GM19452 (cell line): ENCODE measurements at regions not wholly inside any gene's neighbourhood (a gene's known extent, or its start where the extent isn't known, plus 50 kb on each side); places are given as distances from the start of the nearest gene placed in this dataset.

Experiments
- ATAC-seq: cut with Tn5 transposase; IDR thresholded peaks from one replicate; pipeline ENCODE4 v1.9.1; 2021; ENCODE audit not compliant: unreplicated experiment

DNA sequence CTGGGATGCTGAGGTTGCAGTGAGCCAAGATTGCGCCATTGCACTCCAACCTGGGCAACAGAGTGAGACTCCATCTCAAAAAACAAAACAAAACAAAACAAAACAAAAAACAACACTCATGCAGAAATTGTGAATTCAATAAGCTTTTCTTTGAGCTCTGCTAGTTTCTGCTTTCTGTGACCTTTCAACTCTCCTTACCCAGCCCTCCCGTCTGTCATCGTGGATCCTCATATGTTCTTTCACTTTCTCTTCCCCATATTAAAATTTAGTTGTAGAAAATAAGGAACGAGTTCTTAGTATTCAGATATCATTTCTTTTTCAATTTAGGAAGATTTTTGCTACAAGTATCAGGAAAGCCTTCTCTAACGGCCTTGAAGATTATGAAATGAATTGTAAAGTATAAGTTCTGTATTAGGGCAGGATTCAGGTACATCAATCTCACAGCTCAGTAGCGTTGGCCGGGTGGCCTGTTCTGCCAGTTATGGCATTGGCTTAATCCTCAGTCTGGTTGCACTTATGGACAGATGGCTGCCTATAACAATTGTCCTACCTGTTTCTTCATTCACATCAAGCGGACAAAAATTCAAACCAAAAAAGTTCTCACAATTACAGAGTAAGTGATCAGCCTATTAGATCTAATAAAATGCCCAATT lies 1167.0 kb downstream of the SORCS3 start:
- no peak for ATAC-seq

GRCh38 chr10:105803206-105803605 lies 1162.1 kb downstream of the SORCS3 start:
- no peak for ATAC-seq

GRCh38 chr10:105800641-105801040 lies 1159.6 kb downstream of the SORCS3 start:
- ATAC-seq, result no peak

DNA sequence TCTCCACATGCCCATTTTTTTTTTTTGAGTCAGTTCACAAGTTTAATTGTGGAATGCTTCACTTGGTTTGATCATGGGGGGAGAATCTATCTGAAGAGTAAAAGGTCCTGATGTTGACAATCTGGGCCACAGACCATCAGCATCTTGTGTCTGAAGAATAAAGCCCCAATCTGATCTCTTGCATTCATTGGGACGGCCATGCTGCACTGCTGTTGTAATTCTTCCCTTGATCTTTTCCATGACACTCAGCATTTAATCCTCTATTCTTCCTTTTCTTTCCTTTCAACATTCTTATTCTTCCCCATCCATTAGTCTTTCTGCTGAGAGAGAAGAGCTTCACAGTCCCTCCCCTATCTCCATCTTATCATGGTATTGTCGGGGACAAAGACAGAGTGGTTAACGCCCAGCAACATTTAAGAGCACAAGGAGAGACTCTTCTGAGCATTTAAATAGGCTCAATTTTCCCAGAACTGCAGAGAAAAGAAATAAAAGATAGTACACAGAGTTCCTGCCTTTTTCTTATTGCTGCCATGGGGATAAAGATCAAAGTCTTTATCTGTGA lies 1157.3 kb downstream of the SORCS3 start:
- ATAC-seq, result no peak

- no peak for ATAC-seq
Observed at GRCh38 chr10:105797234-105797890, 1156.3 kb downstream of the SORCS3 start.

DNA sequence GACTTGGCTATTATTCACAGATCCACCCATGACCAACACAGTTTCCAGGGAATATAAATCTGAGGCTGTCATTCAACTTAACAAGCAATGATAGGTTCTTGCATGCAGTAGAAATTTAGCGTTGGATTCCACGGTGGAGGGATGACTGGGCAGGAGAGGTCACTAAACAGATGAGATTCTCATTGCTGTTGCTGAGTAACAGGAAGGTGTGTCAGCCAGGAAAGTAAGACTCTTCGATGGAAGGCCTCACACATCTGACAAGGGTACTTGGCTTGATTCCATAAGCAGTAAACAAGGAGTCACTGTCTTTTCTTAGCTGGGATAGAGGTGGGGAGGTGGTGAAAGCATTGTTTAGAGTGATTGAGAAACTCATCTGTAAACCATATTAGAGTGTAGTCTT lies 1152.0 kb downstream of the SORCS3 start:
- no peak for ATAC-seq

DNA sequence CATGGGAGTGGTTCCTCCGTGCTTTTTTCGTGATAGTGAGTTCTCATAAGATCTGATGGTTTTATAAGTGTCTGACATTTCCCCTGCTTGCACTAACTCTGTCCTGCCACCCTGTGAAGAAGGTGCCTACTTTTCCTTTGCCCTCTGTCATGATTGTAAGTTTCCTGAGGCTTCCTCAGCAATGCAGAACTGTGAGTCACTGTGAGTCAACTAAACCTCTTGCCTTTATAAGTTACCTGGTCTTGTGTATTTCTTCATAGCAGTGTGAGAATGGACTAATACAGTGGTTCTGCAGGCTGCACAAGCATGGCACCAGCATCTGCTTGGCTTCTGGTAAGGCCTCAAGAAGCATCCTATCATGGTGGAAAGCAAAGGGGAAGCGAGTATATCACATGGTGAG lies 1144.6 kb downstream of the SORCS3 start:
- ATAC-seq, result no peak

DNA sequence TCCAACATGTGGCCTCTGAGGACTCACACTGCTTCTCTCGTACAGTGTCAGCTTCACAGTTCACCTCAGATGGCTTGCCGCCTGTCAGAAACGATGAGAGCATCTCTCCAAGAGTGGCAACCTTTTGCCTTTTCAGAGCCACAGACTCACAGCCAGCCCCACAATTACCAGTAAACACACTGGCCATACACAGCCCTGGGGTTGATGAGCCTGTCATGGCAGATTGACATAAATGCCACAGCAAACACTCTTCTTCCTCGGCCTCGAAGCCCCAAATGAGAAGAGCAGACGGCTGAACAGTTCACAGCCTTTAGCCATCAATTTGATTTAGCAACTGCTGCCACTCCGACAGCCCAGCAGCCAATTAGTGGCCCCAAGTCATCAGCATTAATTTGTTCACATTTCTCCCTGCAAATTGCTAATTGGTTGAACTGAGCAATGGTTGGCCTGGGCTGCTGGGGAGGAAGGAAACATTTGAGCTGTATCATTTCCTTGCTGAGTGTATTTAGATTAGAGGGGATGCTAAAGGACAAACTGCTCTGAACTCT lies 1142.9 kb downstream of the SORCS3 start:
- no peak for ATAC-seq

DNA sequence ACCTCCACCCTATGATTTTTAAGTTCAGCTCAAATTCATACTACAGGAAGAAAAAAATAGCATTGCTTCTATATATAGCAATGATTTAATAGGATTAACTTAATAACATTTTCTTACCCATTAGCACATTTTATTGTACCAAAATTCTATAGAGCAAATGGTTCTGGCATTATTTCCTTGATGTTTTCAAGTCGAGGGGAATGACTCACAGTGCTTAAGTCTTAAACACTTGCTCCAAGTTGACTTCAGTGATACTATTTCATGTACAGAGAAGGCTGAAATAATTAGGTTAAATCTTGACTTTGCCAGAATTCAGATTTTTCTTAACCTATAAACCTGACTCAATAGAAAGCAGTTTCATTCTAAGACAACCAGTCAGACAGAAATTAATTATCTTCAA lies 1133.8 kb downstream of the SORCS3 start:
- ATAC-seq, result no peak

DNA sequence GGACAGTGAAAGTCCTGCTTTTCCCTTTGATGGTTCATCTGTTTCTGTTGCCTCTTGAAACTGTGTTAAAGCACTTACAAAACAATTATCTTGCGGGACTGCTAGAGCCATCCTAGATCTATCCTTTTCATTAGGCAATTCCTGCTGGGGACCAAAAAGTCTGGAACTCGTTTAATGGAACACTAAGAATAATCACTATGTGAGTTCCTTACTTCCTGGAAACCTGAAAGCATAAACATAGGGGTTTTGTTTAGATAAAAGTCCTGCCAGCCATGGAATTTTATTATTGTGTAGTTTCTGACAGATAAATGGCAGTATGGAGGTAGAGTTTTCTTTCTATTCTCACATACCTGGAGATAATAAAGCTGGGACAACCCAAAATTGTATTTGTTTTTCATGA lies 1133.3 kb downstream of the SORCS3 start:
- no peak for ATAC-seq

DNA sequence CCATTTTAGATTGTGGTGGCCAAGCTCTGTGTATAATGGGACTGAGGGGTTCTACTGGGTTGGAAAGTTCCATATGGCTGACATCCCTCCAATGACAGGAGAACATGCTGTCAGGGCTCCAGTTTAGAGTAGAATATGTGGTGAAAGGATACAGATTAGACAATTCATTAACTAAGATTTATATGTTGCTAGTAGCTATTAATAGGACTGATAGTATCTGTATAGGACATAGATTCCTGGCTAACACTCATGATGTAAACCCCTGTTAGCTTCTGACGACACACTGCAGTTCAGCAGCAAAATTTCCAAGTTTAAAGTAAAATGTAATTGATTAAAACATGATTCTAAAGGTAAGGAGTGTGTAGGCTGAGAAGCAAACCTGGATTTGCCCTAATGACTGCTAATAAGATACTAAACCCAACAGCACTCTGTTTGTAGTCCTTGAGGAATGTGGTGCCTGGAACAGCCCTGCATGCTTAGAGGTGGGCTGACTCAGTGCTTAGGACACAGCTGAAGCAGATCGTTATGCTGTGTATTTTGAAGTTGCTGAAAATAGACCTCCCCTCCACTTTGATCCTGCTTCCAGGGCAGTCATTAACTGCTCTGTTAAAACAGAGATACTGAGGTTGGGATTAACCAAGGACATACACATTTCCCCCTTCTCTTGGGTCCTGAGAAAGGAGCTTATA lies 1129.6 kb downstream of the SORCS3 start:
- ATAC-seq, result no peak

GRCh38 chr10:105769248-105770184 lies 1128.4 kb downstream of the SORCS3 start:
- ATAC-seq, result no peak

- no peak for ATAC-seq
Observed at GRCh38 chr10:105763611-105764010, 1122.5 kb downstream of the SORCS3 start.

DNA sequence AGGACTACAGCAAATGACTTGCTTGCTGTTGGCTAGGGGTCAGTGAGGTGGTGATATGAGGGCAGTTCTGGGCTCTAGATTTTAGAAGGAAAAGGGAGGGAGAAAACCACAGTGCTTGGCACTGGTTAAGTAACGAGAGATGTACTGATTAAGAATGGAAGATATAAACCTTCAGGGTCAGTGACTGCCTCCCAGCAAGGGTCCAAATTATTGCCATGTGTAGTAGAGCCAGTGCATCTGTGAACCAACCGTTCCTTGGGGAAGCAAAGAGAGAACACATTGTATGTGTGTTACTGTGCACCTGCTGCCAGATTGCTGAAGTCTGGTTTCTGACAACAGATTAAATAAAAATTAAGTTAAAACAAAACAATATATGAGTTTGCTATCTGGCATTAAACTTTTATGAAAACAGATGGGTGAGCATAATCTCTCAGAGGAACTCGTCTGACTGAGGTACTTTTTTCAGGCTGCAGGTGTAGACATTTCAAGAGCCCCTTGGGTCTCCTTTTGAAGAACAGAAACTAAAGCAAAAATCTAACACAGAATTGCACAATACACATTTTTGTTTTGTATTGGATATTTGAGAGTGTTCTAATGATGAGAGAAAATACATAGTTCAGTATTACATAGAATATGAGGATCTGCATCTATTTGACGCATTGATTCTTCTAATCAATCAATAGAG lies 1120.6 kb downstream of the SORCS3 start:
- no peak for ATAC-seq

DNA sequence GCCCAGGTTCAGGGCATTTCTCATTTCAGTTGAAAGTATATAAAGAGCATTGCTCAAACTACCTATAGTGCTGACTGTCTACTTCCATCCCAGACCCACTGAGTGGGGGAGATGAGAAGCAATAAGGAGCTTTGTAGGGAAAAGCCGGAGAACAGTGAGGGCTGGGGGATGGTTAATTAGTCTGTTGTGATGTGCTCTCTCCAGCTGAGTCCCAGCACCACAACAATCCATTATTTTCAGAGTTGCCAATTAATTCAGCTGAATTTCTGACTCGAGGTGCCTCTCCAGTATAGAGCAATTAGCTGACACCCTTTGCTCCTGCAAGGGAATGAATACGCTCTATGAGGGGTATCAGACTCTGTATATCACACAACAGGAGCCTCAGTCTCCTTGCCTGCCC lies 1118.6 kb downstream of the SORCS3 start:
- no peak for ATAC-seq

GRCh38 chr10:105758209-105758998 lies 1117.3 kb downstream of the SORCS3 start:
- ATAC-seq, result no peak

GRCh38 chr10:105757302-105757701 lies 1116.2 kb downstream of the SORCS3 start:
- no peak for ATAC-seq

GRCh38 chr10:105756386-105756785 lies 1115.3 kb downstream of the SORCS3 start:
- ATAC-seq, result no peak

DNA sequence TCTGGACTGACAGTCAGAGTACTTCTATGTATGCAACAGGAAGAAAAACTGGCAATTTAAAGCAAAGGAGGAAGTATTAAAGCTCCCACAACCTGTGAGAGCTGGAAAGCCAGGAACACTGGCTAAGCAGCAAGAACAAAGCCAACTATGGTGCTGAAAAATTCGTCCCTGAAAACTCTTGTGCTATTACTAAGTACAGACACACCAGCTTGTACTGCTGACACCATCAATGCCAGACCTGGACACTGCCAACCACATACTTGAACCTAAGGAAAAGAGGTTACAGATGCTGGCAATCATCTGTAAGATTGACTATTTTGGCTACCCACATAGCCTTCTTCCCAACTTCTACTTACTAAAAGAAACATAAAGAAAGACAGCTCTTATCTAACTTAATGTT lies 1110.6 kb downstream of the SORCS3 start:
- no peak for ATAC-seq
